Endothelial cell of umbilical vein (primary cell): ENCODE measurements at regions not wholly inside any gene's neighbourhood (a gene's known extent, or its start where the extent isn't known, plus 50 kb on each side); places are given as distances from the start of the nearest gene placed in this dataset.

Experiments
- BruUV-seq: library from RNA; stranded (reverse); fragments of 400-500 nt; replicated peaks from 2 replicates; lab custom pipeline; 2021; lab: Mats Ljungman, UMichigan
- CTCF ChIA-PET: fragments of 300-600, 350-600 bp; sonication (Branson Sonifier 250); formaldehyde crosslinking; loops from one replicate; lab custom pipeline; 2021; ENCODE audit warnings: antibody characterized with exemption, inconsistent platforms; lab: Charles Lee
- POLR2A ChIA-PET: fragments of 300-600, 350-600 bp; sonication (Branson Sonifier 250); formaldehyde crosslinking; loops from one replicate; lab custom pipeline; 2021; ENCODE audit warnings: antibody characterized with exemption, inconsistent platforms; lab: Charles Lee
- DNase-seq: peaks from one replicate; pipeline ENCODE4 v3.0.0-alpha.2; 2011; ENCODE audit warnings: low read depth, low spot score
- FAIRE-seq: peaks from 2 replicates; lab custom pipeline; 2011; peaks lifted over from hg19 to GRCh38; lab: Jason Lieb, UNC
- H2AFZ ChIP-seq: 2 replicates; pipeline ENCODE4 v1.6.0; 2012; ENCODE audit warnings: low read depth, low read length, control low read depth, inconsistent platforms
- H3K27ac ChIP-seq: 2 replicates; pipeline ENCODE4 v1.5.1; 2011; ENCODE audit warnings: low read depth, mild to moderate bottlenecking, control low read depth, low read length, moderate library complexity; ENCODE audit not compliant: insufficient read depth
- H3K27me3 ChIP-seq, 2 experiments: 2 replicates each; pipeline versions ENCODE4 v1.6.0 to v1.6.1; 2011; ENCODE audit warnings: low read length in 2 of 2, mixed read lengths in 1 of 2; ENCODE audit not compliant: control insufficient read depth in 2 of 2, insufficient read depth in 2 of 2
- H3K36me3 ChIP-seq, 2 experiments: 2 replicates in 1 of 2; 3 replicates in 1 of 2; pipeline ENCODE4 v1.5.1; 2011; ENCODE audit warnings: low read length in 2 of 2, mild to moderate bottlenecking in 1 of 2, moderate library complexity in 1 of 2; ENCODE audit not compliant: control insufficient read depth in 2 of 2, insufficient read depth in 2 of 2; ENCODE audit errors: extremely low read depth in 1 of 2
- H3K4me1 ChIP-seq: 3 replicates; pipeline ENCODE4 v1.5.1; 2011; ENCODE audit warnings: mild to moderate bottlenecking, low read length; ENCODE audit not compliant: control insufficient read depth, insufficient read depth; ENCODE audit errors: extremely low read depth
- H3K4me2 ChIP-seq: 2 replicates; pipeline ENCODE4 v1.6.1; 2011; ENCODE audit warnings: low read length, control low read depth, mixed read lengths; ENCODE audit not compliant: insufficient read depth
- H3K4me3 ChIP-seq, 3 experiments: fragments of 200-600 bp in 1 of 3; sonication (generic), shearing (Covaris generic) in 1 of 3; replicated peaks in 1 of 3; 2 replicates each; pipeline ENCODE4 v1.5.1; 2011 to 2016; ENCODE audit warnings: control low read depth in 3 of 3, low read length in 3 of 3, mild to moderate bottlenecking in 2 of 3, inconsistent platforms in 1 of 3, low read depth in 1 of 3, moderate library complexity in 1 of 3; ENCODE audit not compliant: insufficient read depth in 1 of 3
- H3K79me2 ChIP-seq: 2 replicates; pipeline ENCODE4 v1.6.0; 2012; ENCODE audit warnings: low read length, inconsistent platforms; ENCODE audit not compliant: control insufficient read depth, insufficient read depth
- H3K9ac ChIP-seq: replicated peaks from 2 replicates; pipeline ENCODE3; 2011; ENCODE audit warnings: low read length, control low read depth; ENCODE audit not compliant: insufficient read depth; ENCODE audit errors: extremely low read depth
- H3K9me1 ChIP-seq: replicated peaks from 3 replicates; pipeline ENCODE4 v1.6.0; 2011; ENCODE audit warnings: mild to moderate bottlenecking, low read length; ENCODE audit not compliant: control insufficient read depth, insufficient read depth; ENCODE audit errors: extremely low read depth
- H3K9me3 ChIP-seq: replicated peaks from 2 replicates; pipeline ENCODE4 v1.5.1; 2012; ENCODE audit warnings: low read length, inconsistent platforms; ENCODE audit not compliant: control insufficient read depth, insufficient read depth
- H4K20me1 ChIP-seq: replicated peaks from 2 replicates; pipeline ENCODE3; 2011; ENCODE audit warnings: mild to moderate bottlenecking, low read length; ENCODE audit not compliant: control insufficient read depth, insufficient read depth; ENCODE audit errors: extremely low read depth
- CTCF ChIP-seq, 2 donors: IDR thresholded peaks; 1 replicate in 1 of 2; 2 replicates in 1 of 2; pipeline ENCODE4 v1.5.1; 2011; ENCODE audit warnings: low read length in 2 of 2, mild to moderate bottlenecking in 2 of 2, moderate library complexity in 2 of 2, control low read depth in 1 of 2, inconsistent platforms in 1 of 2, low read depth in 1 of 2; ENCODE audit not compliant: insufficient read depth in 1 of 2; ENCODE audit errors: extremely low read depth in 1 of 2
- EZH2 ChIP-seq: IDR thresholded peaks from 2 replicates; pipeline ENCODE4 v1.6.1; 2012; ENCODE audit warnings: borderline replicate concordance, low read depth, mild to moderate bottlenecking, moderate library complexity, low read length, inconsistent platforms; ENCODE audit not compliant: severe bottlenecking
- FOS ChIP-seq: IDR thresholded peaks from 2 replicates; pipeline ENCODE4 v1.6.1; 2011; ENCODE audit warnings: mild to moderate bottlenecking, low read length, moderate library complexity, borderline replicate concordance; ENCODE audit not compliant: insufficient read depth
- GATA2 ChIP-seq: IDR thresholded peaks from 2 replicates; pipeline ENCODE4 v1.7.0; 2011; ENCODE audit warnings: low read depth, mild to moderate bottlenecking, moderate library complexity, mixed read lengths, low read length; ENCODE audit not compliant: insufficient read length, insufficient read depth
- JUN ChIP-seq: IDR thresholded peaks from 2 replicates; pipeline ENCODE4 v1.6.1; 2011; ENCODE audit warnings: borderline replicate concordance, low read depth; ENCODE audit not compliant: insufficient read length, insufficient read depth
- MAX ChIP-seq: IDR thresholded peaks from 2 replicates; pipeline ENCODE4 v1.6.1; 2011; ENCODE audit not compliant: insufficient read depth, insufficient read length
- MYC ChIP-seq: IDR thresholded peaks from one replicate; pipeline ENCODE4 v1.6.1; 2011; ENCODE audit warnings: mild to moderate bottlenecking, low read depth, low read length
- POLR2A ChIP-seq: IDR thresholded peaks from 2 replicates; pipeline ENCODE4 v1.6.1; 2012; ENCODE audit warnings: low read depth, mild to moderate bottlenecking, control low read depth, low read length
- POLR2AphosphoS5 ChIP-seq: IDR thresholded peaks from 2 replicates; pipeline ENCODE4 v1.6.1; 2012; ENCODE audit warnings: low read depth, mild to moderate bottlenecking, control low read depth, low read length, moderate library complexity; ENCODE audit not compliant: insufficient read depth
- dilution Hi-C: fragments of 300-500 bp; cut with MboI; formaldehyde crosslinking; loops from one replicate; pipeline ENCODE4 v1.15.0; 2019; ENCODE audit warnings: low sequenced_read_pairs; ENCODE audit not compliant: extremely low pct_ligation_motif_present
- intact Hi-C: fragments of 100-400 bp; cut with micrococcal nuclease; formaldehyde crosslinking; loops from one replicate; pipeline ENCODE4 v1.10.0; 2022

GRCh38 chr11:37907436-37908218, 1309.6 kb upstream of the RAG2 start:
- TF ChIP-seq FOS (no peak), GATA2 (no peak), POLR2AphosphoS5 (no peak), EZH2 (no peak), JUN (no peak), POLR2A (no peak), CTCF (IDR thresholded peaks at IDR 0.05; ENCODE audit: extremely low read depth in 1 of 2, insufficient read depth in 1 of 2, low read depth in 1 of 2, low read length in 2 of 2) (no peak), MYC (no peak), MAX (no peak)
- Histone ChIP-seq H3K27me3 (no peaks in the 10 kb centered on the region), H3K9me3 (no peaks in the 10 kb centered on the region), H3K4me3 (no peak overlapping the region), H3K4me2 (no peak overlapping the region), H3K4me1 (no peaks in the 10 kb centered on the region), H3K79me2 (no peaks in the 10 kb centered on the region), H3K36me3 (no peaks in the 10 kb centered on the region), H2AFZ (no peak overlapping the region), H3K9ac (no peak overlapping the region), H3K27ac (no peak overlapping the region), H4K20me1 (no peaks in the 10 kb centered on the region), H3K9me1 (no peaks in the 10 kb centered on the region)
- intact Hi-C loops (no loop called here), dilution Hi-C loops (no loop called here)
- BruUV-seq = no TSS peak
- ChIA-PET POLR2A (no interaction called here), CTCF (no interaction called here)
- no peak for DNase-seq
- no peak for FAIRE-seq
